H9 (cell line): ENCODE measurements at regions not wholly inside any gene's neighbourhood (a gene's known extent, or its start where the extent isn't known, plus 50 kb on each side); places are given as distances from the start of the nearest gene placed in this dataset.

Experiments
- DNase-seq: peaks from one replicate; pipeline ENCODE4 v3.0.0-alpha.2; 2017
- H2AFZ ChIP-seq: one replicate; pipeline ENCODE4 v1.6.1; 2013; ENCODE audit warnings: mild to moderate bottlenecking, low read length, control low read depth, moderate library complexity
- H2AK5ac ChIP-seq: 2 replicates; pipeline ENCODE4 v1.6.1; 2013; ENCODE audit warnings: low read length, control low read depth, mixed read lengths; ENCODE audit not compliant: insufficient read length
- H2BK120ac ChIP-seq: one replicate; pipeline ENCODE4 v1.6.1; 2013; ENCODE audit warnings: low read depth, mild to moderate bottlenecking, low read length, control low read depth, inconsistent platforms; ENCODE audit not compliant: poor library complexity, severe bottlenecking
- H2BK12ac ChIP-seq: 2 replicates; pipeline ENCODE4 v1.6.1; 2013; ENCODE audit warnings: low read length, control low read depth, mixed read lengths, low read depth; ENCODE audit not compliant: insufficient read length
- H2BK15ac ChIP-seq: 2 replicates; pipeline ENCODE4 v1.6.1; 2013; ENCODE audit warnings: low read depth, low read length, control low read depth
- H2BK20ac ChIP-seq: one replicate; pipeline ENCODE4 v1.6.1; 2013; ENCODE audit warnings: low read depth, mild to moderate bottlenecking, low read length, control low read depth, inconsistent platforms; ENCODE audit not compliant: poor library complexity, severe bottlenecking
- H2BK5ac ChIP-seq: 2 replicates; pipeline ENCODE4 v1.6.1; 2013; ENCODE audit warnings: low read length, control low read depth, mixed read lengths; ENCODE audit not compliant: insufficient read length
- H3K14ac ChIP-seq: 2 replicates; pipeline ENCODE4 v1.6.1; 2013; ENCODE audit warnings: low read length, control low read depth; ENCODE audit not compliant: insufficient read depth
- H3K18ac ChIP-seq: 2 replicates; pipeline ENCODE4 v1.6.1; 2013; ENCODE audit warnings: low read depth, mild to moderate bottlenecking, mixed read lengths, low read length, control low read depth; ENCODE audit not compliant: insufficient read length
- H3K23ac ChIP-seq: 2 replicates; pipeline ENCODE4 v1.6.1; 2013; ENCODE audit warnings: low read length, control low read depth, mixed read lengths, low read depth; ENCODE audit not compliant: insufficient read length
- H3K23me2 ChIP-seq: 2 replicates; pipeline ENCODE4 v1.6.1; 2013; ENCODE audit warnings: low read depth, mild to moderate bottlenecking, mixed read lengths, low read length, control low read depth; ENCODE audit not compliant: insufficient read length, poor library complexity, severe bottlenecking
- H3K27ac ChIP-seq: 2 replicates; pipeline ENCODE4 v1.5.1; 2013; ENCODE audit warnings: low read length, control low read depth, mixed read lengths, low read depth; ENCODE audit not compliant: insufficient read length
- H3K27me3 ChIP-seq: 2 replicates; pipeline ENCODE4 v1.6.1; 2013; ENCODE audit warnings: low read length, control low read depth, inconsistent platforms; ENCODE audit not compliant: insufficient read depth
- H3K4ac ChIP-seq: 2 replicates; pipeline ENCODE4 v1.6.1; 2013; ENCODE audit warnings: low read depth, mild to moderate bottlenecking, control low read depth, inconsistent platforms, low read length, moderate library complexity
- H3K4me1 ChIP-seq: 2 replicates; pipeline ENCODE4 v1.6.1; 2013; ENCODE audit warnings: low read length, control low read depth, inconsistent platforms; ENCODE audit not compliant: insufficient read depth
- H3K4me2 ChIP-seq: 2 replicates; pipeline ENCODE4 v1.6.1; 2013; ENCODE audit warnings: low read length, control low read depth, mixed read lengths; ENCODE audit not compliant: insufficient read length, insufficient read depth
- H3K56ac ChIP-seq: 2 replicates; pipeline ENCODE4 v1.6.1; 2013; ENCODE audit warnings: low read depth, mild to moderate bottlenecking, mixed read lengths, low read length, control low read depth; ENCODE audit not compliant: insufficient read length
- H3K79me1 ChIP-seq: 2 replicates; pipeline ENCODE4 v1.6.1; 2013; ENCODE audit warnings: low read depth, mild to moderate bottlenecking, moderate library complexity, low read length, control low read depth, inconsistent platforms; ENCODE audit not compliant: insufficient read depth, poor library complexity, severe bottlenecking
- H3K79me2 ChIP-seq: 2 replicates; pipeline ENCODE4 v1.6.1; 2013; ENCODE audit warnings: low read length, control low read depth, inconsistent platforms; ENCODE audit not compliant: insufficient read depth
- H3K9ac ChIP-seq: 2 replicates; pipeline ENCODE4 v1.6.1; 2013; ENCODE audit warnings: low read length, control low read depth, mixed read lengths; ENCODE audit not compliant: insufficient read length; ENCODE audit errors: extremely low read depth
- H3K9me3 ChIP-seq: one replicate; pipeline ENCODE4 v1.6.1; 2013; ENCODE audit warnings: low read depth, low read length, inconsistent platforms; ENCODE audit not compliant: control insufficient read depth
- H3T11ph ChIP-seq: one replicate; pipeline ENCODE4 v1.6.1; 2013; ENCODE audit warnings: mild to moderate bottlenecking, low read length, control low read depth, inconsistent platforms
- H4K20me1 ChIP-seq: one replicate; pipeline ENCODE4 v1.6.1; 2013; ENCODE audit not compliant: control insufficient read depth, insufficient read length, insufficient read depth
- H4K5ac ChIP-seq: 2 replicates; pipeline ENCODE4 v1.6.1; 2013; ENCODE audit warnings: low read depth, mild to moderate bottlenecking, mixed read lengths, low read length, control low read depth; ENCODE audit not compliant: insufficient read length
- H4K8ac ChIP-seq: replicated peaks from 2 replicates; pipeline ENCODE4 v1.6.1; 2013; ENCODE audit warnings: low read length, control low read depth, mixed read lengths, low read depth; ENCODE audit not compliant: insufficient read length
- H4K91ac ChIP-seq: 2 replicates; pipeline ENCODE4 v1.6.1; 2013; ENCODE audit warnings: low read depth, mild to moderate bottlenecking, moderate library complexity, mixed read lengths, low read length, control low read depth; ENCODE audit not compliant: insufficient read length
- H3K27ac Mint-ChIP-seq, 3 experiments: 2 replicates in 2 of 3; 3 replicates in 1 of 3; pipeline ENCODE4 v1.8.0; 2020 to 2021; ENCODE audit warnings: mixed read lengths in 3 of 3, mild to moderate bottlenecking in 1 of 3, moderate library complexity in 1 of 3
- H3K27me3 Mint-ChIP-seq: 2 replicates; pipeline ENCODE4 v1.8.0; 2021; ENCODE audit warnings: low read depth, mild to moderate bottlenecking, moderate library complexity, mixed read lengths
- H3K36me3 Mint-ChIP-seq, 3 experiments: 2 replicates in 2 of 3; 3 replicates in 1 of 3; pipeline ENCODE4 v1.8.0; 2020 to 2021; ENCODE audit warnings: low read depth in 3 of 3, mixed read lengths in 3 of 3; ENCODE audit not compliant: insufficient read depth in 1 of 3
- H3K4me1 Mint-ChIP-seq, 2 experiments: 2 replicates each; pipeline ENCODE4 v1.8.0; 2020; ENCODE audit warnings: mixed read lengths in 2 of 2
- H3K4me3 Mint-ChIP-seq, 2 experiments: 2 replicates in 1 of 2; 3 replicates in 1 of 2; pipeline ENCODE4 v1.8.0; 2020 to 2021; ENCODE audit warnings: mild to moderate bottlenecking in 2 of 2, mixed read lengths in 2 of 2, moderate library complexity in 1 of 2
- H3K9me3 Mint-ChIP-seq, 2 experiments: 2 replicates in 1 of 2; 3 replicates in 1 of 2; pipeline ENCODE4 v1.8.0; 2020; ENCODE audit warnings: mild to moderate bottlenecking in 2 of 2, mixed read lengths in 2 of 2, moderate library complexity in 1 of 2
- CTCF ChIP-seq: fragments of 200-600 bp; sonication (generic); conservative IDR thresholded peaks from 3 replicates; pipeline ENCODE4 v1.8.0; 2021; ENCODE audit warnings: antibody characterized with exemption, mild to moderate bottlenecking
- WGBS: extraction: QIAGEN DNeasy Blood & Tissue Kit; methylation state at CpG from one replicate; pipeline ENCODE4 v1.1.7; 2013; ENCODE audit warnings: missing lambda C conversion rate, low lambda C conversion rate, mixed read lengths; ENCODE audit not compliant: insufficient read length; ENCODE audit errors: extremely low coverage; 5-methylcytosine and 5-hydroxymethylcytosine counted together

- no peak for DNase-seq
- Histone ChIP-seq H2BK20ac (no peak overlapping the region), H3K23me2 (no peaks in the 10 kb centered on the region), H4K20me1 (no peaks in the 10 kb centered on the region), H3K9me3 (no peaks in the 10 kb centered on the region), H4K91ac (no peak overlapping the region), H2BK15ac (no peak overlapping the region), H2AFZ (no peak overlapping the region), H3K18ac (no peak overlapping the region), H3K23ac (no peak overlapping the region), H3K79me1 (no peaks in the 10 kb centered on the region), H3K27me3 (no peaks in the 10 kb centered on the region), H3K9ac (no peak overlapping the region), H2BK5ac (no peak overlapping the region), H2AK5ac (no peak overlapping the region), H2BK12ac (no peak overlapping the region), H4K5ac (no peak overlapping the region), H4K8ac (no peak overlapping the region), H3K56ac (no peak overlapping the region), H3K4ac (no peak overlapping the region), H2BK120ac (no peak overlapping the region), H3K4me2 (no peak overlapping the region), H3K14ac (no peak overlapping the region), H3T11ph (no peak overlapping the region), H3K79me2 (no peaks in the 10 kb centered on the region), H3K27ac (no peak overlapping the region), H3K4me1 (no peaks in the 10 kb centered on the region)
- H3K27me3 Mint-ChIP-seq, result no peaks in the 10 kb centered on the region
- no peak for TF ChIP-seq CTCF
- WGBS, result no CpG with 5 or more reads among the region's 5 CpGs
- no peaks in the 10 kb centered on the region for H3K36me3 Mint-ChIP-seq
- H3K9me3 Mint-ChIP-seq, result no peaks in the 10 kb centered on the region
- H3K27ac Mint-ChIP-seq, result peak overlapping the region in 1 of 3 experiments; percentile 61; a peak in 1 of 7 replicates
- H3K4me3 Mint-ChIP-seq, result no peak overlapping the region
- H3K4me1 Mint-ChIP-seq, result no peaks in the 10 kb centered on the region
Measured at GRCh38 chr3:118554148-118554838, 480.4 kb downstream of the IGSF11 start.
